H7 (cell line): ENCODE measurements at regions not wholly inside any gene's neighbourhood (a gene's known extent, or its start where the extent isn't known, plus 50 kb on each side); places are given as distances from the start of the nearest gene placed in this dataset.
"Not testable (repeated sequence)": the region's sequence is repeated elsewhere in the genome, so short reads cannot be mapped to it uniquely, and the experiment has no call there.

ENCODE experiments used
- DNase-seq: peaks from one replicate; pipeline ENCODE4 v3.0.0; 2012
- H3K27me3 ChIP-seq: 2 replicates; pipeline ENCODE4 v1.6.0; 2011; ENCODE audit warnings: mild to moderate bottlenecking, low read length; ENCODE audit not compliant: control insufficient read depth, insufficient read depth
- H3K36me3 ChIP-seq: replicated peaks from 2 replicates; pipeline ENCODE4 v1.5.1; 2011; ENCODE audit warnings: low read length; ENCODE audit not compliant: control insufficient read depth, insufficient read depth
- H3K4me3 ChIP-seq: 2 replicates; pipeline ENCODE4 v1.5.1; 2011; ENCODE audit warnings: low read depth, mild to moderate bottlenecking, control low read depth, low read length, moderate library complexity; ENCODE audit not compliant: insufficient read depth

DNA sequence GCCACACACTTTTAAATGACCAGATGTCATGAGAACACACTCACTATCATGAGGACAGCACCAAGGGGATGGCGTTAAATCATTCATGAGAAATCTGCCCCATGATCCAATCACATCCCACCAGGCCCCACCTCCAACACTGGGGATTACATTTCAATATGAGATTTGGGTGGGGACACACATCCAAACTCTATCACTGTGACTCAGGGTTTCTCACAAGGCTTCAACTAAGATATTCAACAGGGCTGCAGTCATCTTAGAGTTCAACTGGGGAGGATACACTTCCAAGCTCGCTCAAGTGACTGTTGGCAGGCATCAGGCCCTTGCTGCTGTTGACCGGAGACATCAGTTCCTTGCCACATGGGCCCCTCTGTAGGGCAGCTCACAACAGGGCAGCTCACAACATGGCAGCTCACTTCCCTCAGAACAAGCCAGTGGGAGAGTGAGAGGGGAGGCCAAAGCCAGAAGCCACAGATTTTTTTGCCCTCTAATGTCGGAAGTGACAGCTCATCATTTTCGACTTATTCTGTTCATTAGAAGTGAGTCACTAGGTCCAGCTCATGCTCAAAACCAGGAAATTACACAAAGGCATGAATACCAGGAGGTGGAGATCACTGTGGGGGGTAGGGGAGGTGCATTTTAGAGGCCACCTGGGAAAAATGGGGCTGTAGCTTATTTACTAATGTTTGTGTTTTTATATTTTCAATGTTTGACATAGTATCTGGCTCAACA, 50.8 kb upstream of the PTHLH start:
- H3K4me3 ChIP-seq = no peak overlapping the region
- no peak for DNase-seq
- no peaks in the 10 kb centered on the region for H3K27me3 ChIP-seq
- H3K36me3 ChIP-seq = no peaks in the 10 kb centered on the region

DNA sequence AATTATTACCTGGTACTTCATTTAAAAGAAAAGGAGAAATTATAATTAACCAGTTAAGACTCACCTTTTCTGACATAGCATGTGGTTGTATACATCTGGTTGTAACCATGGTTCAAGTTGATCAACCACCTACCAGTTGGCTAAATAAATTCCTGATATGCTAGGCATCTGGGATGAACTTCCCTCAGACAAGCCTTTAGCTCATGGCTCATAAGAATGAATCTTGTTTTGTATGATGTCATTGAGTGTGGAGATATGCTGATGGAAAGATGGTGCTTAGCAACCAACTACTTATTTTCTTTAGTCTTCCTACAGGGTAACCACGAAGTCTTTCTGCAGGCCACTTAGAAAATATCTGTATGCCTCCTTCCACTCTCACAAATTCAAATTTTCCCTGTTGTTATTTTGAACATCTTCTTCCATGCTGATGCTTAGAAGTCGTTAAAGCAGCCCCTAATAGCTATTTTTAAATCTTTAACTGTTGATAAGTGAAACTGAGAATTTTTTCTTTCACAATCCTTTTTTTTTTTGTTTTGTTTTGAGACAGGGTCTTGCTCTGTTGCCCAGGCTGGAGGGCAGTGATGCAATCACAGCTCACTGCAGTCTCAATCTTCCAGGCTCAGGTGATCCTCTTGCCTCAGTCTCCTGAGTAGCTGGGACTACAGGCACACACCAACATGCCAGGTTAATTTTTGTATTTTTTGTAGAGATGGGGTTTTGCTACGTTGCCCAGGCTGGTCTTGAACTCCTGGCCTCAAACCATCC, 51.9 kb upstream of the PTHLH start:
- Histone ChIP-seq H3K36me3 (no peaks in the 10 kb centered on the region), H3K4me3 (no peak overlapping the region), H3K27me3 (no peaks in the 10 kb centered on the region)
- DNase-seq = no peak

GRCh38 chr12:28025821-28026505, 53.4 kb upstream of the PTHLH start:
- DNase-seq = no peak
- Histone ChIP-seq H3K27me3 (no peaks in the 10 kb centered on the region), H3K36me3 (no peaks in the 10 kb centered on the region), H3K4me3 (no peak overlapping the region)

GRCh38 chr12:28026701-28027100, 54.2 kb upstream of the PTHLH start:
- Histone ChIP-seq H3K4me3 (no peak overlapping the region), H3K36me3 (no peaks in the 10 kb centered on the region), H3K27me3 (no peaks in the 10 kb centered on the region)
- no peak for DNase-seq

GRCh38 chr12:28027328-28027727, 54.8 kb upstream of the PTHLH start:
- no peak for DNase-seq
- no peaks in the 10 kb centered on the region for H3K36me3 ChIP-seq
- no peak overlapping the region for H3K4me3 ChIP-seq
- H3K27me3 ChIP-seq = no peaks in the 10 kb centered on the region

DNA sequence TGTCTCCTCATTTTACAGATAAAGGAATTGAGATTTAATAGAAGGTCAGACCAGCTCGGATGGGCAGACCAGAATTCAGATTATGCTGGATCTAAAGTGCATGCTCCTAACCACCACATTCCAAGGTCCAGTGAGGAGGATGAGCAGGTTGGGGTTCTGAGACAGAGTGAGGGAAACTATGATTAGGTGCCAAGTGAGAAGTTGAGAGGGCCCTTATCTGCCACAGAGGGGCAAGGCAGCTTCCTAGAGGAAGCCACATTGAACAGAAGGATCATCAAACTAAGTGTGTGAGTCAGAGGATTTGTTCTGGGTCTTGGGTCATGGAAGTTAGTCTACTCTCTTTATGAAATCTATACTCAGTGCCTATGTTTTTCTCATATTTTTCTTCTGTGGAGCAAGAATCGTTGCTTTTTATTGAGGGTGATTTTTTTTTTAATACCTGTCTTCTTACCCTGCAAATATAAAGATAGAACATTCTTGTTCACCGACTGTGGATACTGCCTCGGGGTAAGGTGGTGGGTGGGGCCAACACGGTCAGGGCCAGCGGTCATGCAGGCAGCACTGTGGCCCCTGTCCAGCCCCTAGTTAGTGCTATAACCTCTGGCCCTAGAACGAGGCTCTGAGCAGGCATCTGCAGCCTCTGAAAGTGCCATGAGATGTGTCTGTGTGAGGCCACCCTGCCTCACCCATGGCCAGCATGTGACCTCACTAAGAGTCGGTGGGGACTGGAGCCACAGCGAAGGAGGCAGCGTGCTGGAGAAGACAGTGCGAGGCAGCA, 55.6 kb upstream of the PTHLH start:
- H3K27me3 ChIP-seq = no peaks in the 10 kb centered on the region
- no peak overlapping the region for H3K4me3 ChIP-seq
- H3K36me3 ChIP-seq = no peaks in the 10 kb centered on the region
- no peak for DNase-seq

DNA sequence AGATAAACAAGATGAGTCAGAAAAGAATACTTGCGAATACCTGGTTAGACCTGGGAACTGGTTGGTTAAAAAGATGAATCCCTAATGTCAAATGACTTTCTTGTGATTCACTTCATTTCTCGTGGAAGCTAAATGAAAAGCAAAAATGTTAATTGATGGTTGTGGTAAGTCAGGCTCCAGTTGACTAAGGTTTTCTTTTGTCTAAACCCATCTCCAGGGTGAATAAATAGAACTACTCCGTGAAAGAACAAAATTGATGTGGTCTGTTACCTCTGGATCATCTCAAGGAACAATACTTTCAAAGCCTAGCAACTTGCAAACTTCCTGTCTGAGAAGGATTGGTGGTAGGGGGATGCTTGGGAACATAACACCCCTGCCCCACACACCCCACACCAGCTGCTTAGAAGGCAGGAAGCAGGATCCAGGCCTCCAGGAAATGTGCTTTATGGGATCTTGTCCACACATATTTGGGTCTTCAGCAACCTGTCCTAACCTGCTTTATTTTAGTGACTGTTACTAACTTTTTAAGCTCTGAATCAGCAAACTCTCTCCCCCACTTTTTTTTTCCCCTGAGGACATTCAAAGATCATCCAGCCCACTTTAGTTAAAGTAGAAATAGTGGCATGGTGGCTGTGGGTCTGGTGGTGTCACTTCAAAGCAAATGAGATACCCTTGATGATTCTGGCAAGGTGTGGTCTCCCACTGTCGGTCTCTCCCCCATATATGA, 60.4 kb upstream of the PTHLH start:
- Histone ChIP-seq H3K4me3 (no peak overlapping the region), H3K36me3 (no peaks in the 10 kb centered on the region), H3K27me3 (no peaks in the 10 kb centered on the region)
- DNase-seq = no peak

GRCh38 chr12:28033538-28033915, 61.0 kb upstream of the PTHLH start:
- H3K36me3 ChIP-seq = no peaks in the 10 kb centered on the region
- no peak for DNase-seq
- H3K27me3 ChIP-seq = no peaks in the 10 kb centered on the region
- no peak overlapping the region for H3K4me3 ChIP-seq

DNA sequence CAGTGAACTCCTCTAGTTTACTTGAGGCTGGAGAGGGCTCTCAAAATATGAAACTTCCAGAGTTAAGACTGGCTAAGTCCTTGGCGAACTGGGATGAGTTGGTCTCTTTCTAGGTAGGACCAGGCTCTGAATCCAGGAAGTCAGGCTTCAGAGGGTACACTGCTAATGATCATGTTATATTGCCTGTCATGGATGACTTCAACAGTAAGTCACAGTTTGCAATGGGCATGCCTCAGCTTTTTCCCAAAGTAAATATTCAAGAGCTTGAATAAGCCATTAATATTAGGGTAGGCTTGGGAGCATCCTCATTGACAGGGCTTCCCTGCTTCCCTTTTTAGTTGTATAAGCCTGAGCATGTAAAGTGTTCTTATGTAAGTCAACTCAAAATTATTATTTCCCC, 61.7 kb upstream of the PTHLH start:
- Histone ChIP-seq H3K4me3 (no peak overlapping the region), H3K27me3 (no peaks in the 10 kb centered on the region), H3K36me3 (no peaks in the 10 kb centered on the region)
- DNase-seq = no peak

- Histone ChIP-seq H3K36me3 (no peaks in the 10 kb centered on the region), H3K4me3 (no peak overlapping the region), H3K27me3 (no peaks in the 10 kb centered on the region)
- no peak for DNase-seq
Observed at GRCh38 chr12:28035500-28035899, 63.0 kb upstream of the PTHLH start.

- DNase-seq = no peak
- H3K4me3 ChIP-seq = no peak overlapping the region
Observed at GRCh38 chr12:28036940-28037339, 64.4 kb upstream of the PTHLH start.

DNA sequence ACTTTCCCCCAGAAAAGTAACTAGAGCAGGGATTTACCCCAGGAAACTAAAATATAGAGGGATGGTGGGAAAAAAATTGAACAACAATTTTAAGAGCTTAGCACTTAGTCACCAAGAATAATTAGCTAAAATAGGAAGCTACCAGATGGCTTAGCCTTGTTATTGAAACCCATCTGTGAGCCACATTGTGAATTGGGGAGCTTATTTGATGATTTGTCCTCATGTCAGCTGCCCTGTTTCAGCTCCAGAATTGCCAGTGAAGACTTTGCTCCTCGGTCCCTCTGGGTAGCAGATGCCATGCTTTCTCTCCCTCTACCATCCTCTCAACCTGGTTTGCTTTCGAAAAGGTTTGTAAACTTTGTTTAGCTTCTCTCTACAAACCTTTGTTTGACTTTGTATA, 67.7 kb upstream of the PTHLH start:
- H3K4me3 ChIP-seq = no peak overlapping the region
- no peak for DNase-seq
- H3K27me3 ChIP-seq = no peaks in the 10 kb centered on the region
- H3K36me3 ChIP-seq = no peaks in the 10 kb centered on the region

More at GRCh38 chr12:28036940-28037339, 64.4 kb upstream of the PTHLH start:
- Histone ChIP-seq H3K36me3 (no peaks in the 10 kb centered on the region), H3K27me3 (no peaks in the 10 kb centered on the region)

DNA sequence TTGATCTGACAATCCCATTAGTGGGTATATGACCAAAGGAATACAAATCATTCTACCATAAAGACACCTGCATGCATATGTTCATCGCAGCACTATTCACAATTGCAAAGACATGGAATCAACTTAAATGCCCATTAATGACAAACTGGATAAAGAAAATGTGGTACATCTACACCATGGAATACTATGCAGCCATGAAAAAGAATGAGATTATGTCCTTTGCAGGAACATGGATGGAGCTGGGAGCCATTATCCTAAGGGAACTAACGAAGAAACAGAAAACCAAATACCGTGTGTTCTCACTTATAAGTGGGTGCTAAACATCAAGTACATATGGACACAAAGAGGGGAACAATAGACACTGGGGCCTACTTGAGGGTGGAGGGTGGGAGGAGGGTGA, 74.1 kb upstream of the PTHLH start:
- H3K36me3 ChIP-seq, DNase-seq, H3K27me3 ChIP-seq, H3K4me3 ChIP-seq: not testable (repeated sequence)

- Histone ChIP-seq H3K4me3 (no peak overlapping the region), H3K27me3 (no peaks in the 10 kb centered on the region), H3K36me3 (no peaks in the 10 kb centered on the region)
- no peak for DNase-seq
Observed at GRCh38 chr12:28050606-28051005, 78.1 kb upstream of the PTHLH start.
